ENCODE measurements at regions not wholly inside any gene's neighbourhood (a gene's known extent, or its start where the extent isn't known, plus 50 kb on each side); places are given as distances from the start of the nearest gene placed in this dataset.

DNA sequence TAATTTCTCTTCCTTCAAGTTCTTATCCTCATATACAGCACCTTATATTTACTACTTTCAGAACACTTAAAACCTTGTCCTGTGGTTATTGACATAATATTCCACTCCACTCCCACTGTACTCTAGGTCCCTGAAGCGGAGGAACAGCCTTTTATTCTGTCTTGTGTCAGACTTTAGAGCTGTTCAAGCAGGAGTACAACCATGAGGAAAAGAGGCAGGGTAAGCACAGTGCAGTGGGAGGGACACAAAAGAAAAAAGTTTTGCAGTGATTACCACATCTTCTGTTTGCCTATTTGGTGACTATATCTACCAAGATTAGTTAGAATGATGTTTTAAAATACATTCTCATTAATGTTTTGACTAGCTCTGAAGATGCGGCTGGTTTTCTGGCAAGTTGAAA is 122.0 kb upstream of the CEP126 start:
- TF ChIP-seq, protein P1, sequence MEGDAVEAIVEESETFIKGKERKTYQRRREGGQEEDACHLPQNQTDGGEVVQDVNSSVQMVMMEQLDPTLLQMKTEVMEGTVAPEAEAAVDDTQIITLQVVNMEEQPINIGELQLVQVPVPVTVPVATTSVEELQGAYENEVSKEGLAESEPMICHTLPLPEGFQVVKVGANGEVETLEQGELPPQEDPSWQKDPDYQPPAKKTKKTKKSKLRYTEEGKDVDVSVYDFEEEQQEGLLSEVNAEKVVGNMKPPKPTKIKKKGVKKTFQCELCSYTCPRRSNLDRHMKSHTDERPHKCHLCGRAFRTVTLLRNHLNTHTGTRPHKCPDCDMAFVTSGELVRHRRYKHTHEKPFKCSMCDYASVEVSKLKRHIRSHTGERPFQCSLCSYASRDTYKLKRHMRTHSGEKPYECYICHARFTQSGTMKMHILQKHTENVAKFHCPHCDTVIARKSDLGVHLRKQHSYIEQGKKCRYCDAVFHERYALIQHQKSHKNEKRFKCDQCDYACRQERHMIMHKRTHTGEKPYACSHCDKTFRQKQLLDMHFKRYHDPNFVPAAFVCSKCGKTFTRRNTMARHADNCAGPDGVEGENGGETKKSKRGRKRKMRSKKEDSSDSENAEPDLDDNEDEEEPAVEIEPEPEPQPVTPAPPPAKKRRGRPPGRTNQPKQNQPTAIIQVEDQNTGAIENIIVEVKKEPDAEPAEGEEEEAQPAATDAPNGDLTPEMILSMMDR (IDR thresholded peaks at IDR 0.05): no peak
- no peak for TF ChIP-seq POLR2A (IDR thresholded peaks at IDR 0.05)

Data from body of pancreas (tissue), 4 donors.